ENCODE measurements at regions not wholly inside any gene's neighbourhood (a gene's known extent, or its start where the extent isn't known, plus 50 kb on each side); places are given as distances from the start of the nearest gene placed in this dataset.
"Not testable (repeated sequence)": the region's sequence is repeated elsewhere in the genome, so short reads cannot be mapped to it uniquely, and the experiment has no call there.

GRCh38 chr1:30518696-30519095 is 204.7 kb downstream of the MATN1 start:
- no peaks in the 10 kb centered on the region for H3K27me3 ChIP-seq
- DNase-seq = no peak
- H3K4me1 ChIP-seq = no peaks in the 10 kb centered on the region
- TF ChIP-seq, protein P1, sequence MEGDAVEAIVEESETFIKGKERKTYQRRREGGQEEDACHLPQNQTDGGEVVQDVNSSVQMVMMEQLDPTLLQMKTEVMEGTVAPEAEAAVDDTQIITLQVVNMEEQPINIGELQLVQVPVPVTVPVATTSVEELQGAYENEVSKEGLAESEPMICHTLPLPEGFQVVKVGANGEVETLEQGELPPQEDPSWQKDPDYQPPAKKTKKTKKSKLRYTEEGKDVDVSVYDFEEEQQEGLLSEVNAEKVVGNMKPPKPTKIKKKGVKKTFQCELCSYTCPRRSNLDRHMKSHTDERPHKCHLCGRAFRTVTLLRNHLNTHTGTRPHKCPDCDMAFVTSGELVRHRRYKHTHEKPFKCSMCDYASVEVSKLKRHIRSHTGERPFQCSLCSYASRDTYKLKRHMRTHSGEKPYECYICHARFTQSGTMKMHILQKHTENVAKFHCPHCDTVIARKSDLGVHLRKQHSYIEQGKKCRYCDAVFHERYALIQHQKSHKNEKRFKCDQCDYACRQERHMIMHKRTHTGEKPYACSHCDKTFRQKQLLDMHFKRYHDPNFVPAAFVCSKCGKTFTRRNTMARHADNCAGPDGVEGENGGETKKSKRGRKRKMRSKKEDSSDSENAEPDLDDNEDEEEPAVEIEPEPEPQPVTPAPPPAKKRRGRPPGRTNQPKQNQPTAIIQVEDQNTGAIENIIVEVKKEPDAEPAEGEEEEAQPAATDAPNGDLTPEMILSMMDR (IDR thresholded peaks at IDR 0.05; ENCODE audit: low read depth, low read length) = no peak
- no peaks in the 10 kb centered on the region for H3K36me3 ChIP-seq
- no peak overlapping the region for H3K4me3 ChIP-seq (ENCODE audit: low read depth, low read length)
- no peaks in the 10 kb centered on the region for H3K9me3 ChIP-seq

GRCh38 chr1:30518186-30518585 is 205.2 kb downstream of the MATN1 start:
- H3K4me3 ChIP-seq (ENCODE audit: low read depth, low read length) = no peak overlapping the region
- DNase-seq = no peak

GRCh38 chr1:30517666-30518065 is 205.7 kb downstream of the MATN1 start:
- not testable (repeated sequence) for H3K4me1 ChIP-seq; H3K27me3 ChIP-seq; H3K4me3 ChIP-seq (ENCODE audit: low read depth, low read length); DNase-seq; H3K36me3 ChIP-seq; H3K9me3 ChIP-seq

More at GRCh38 chr1:30518186-30518585, 205.2 kb downstream of the MATN1 start:
- TF ChIP-seq, protein P1 (IDR thresholded peaks at IDR 0.05; ENCODE audit: low read depth, low read length) = no peak
- Histone ChIP-seq H3K27me3 (no peaks in the 10 kb centered on the region), H3K9me3 (no peaks in the 10 kb centered on the region), H3K36me3 (no peaks in the 10 kb centered on the region), H3K4me1 (no peaks in the 10 kb centered on the region)

GRCh38 chr1:30517241-30517640 is 206.1 kb downstream of the MATN1 start:
- H3K36me3 ChIP-seq; H3K4me3 ChIP-seq (ENCODE audit: low read depth, low read length); DNase-seq; H3K27me3 ChIP-seq; H3K9me3 ChIP-seq; H3K4me1 ChIP-seq: not testable (repeated sequence)

GRCh38 chr1:30516485-30516858 is 206.9 kb downstream of the MATN1 start:
- Histone ChIP-seq H3K36me3 (no peaks in the 10 kb centered on the region), H3K4me1 (no peaks in the 10 kb centered on the region), H3K4me3 (ENCODE audit: low read depth, low read length) (no peak overlapping the region), H3K27me3 (no peaks in the 10 kb centered on the region), H3K9me3 (no peaks in the 10 kb centered on the region)
- no peak for DNase-seq
- TF ChIP-seq, protein P1 (IDR thresholded peaks at IDR 0.05; ENCODE audit: low read depth, low read length) = no peak

DNA sequence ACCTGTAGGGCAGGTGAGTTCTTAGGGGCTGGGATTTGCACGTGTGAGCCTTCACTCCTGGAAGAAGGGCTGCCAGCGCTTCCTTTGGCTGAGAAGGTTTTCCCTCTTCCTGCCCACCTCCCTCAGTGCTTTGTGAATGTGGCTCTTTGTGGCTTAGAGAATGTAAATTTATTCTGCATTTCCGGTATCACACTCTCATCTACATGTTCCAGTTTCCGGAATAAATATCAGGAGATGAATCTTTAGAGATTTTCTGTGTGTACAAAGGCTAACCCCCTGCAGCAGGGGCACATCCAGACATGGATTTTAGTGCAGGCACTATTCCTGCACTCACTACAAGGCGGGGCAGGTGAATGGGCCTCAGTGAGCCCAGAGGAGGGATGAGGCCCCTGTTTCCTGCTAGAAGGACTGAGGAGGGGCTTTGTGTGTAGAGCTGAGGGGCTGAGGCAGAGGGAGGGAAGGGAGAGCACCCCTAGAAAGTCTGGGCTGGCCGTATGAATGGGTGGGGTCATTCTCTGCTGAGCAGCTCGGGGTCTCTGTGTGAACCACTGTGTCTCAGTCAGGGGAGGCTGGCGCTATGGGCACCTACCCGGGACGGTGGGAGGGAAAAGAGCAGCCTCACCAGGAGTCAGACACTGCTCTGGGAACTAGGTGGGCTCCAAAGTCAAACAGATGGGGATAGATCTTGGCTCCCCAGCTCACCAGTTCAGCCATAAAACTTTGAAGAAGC is 207.5 kb downstream of the MATN1 start:
- TF ChIP-seq, protein P1 (IDR thresholded peaks at IDR 0.05; ENCODE audit: low read depth, low read length) = no peak
- no peaks in the 10 kb centered on the region for H3K27me3 ChIP-seq
- no peaks in the 10 kb centered on the region for H3K4me1 ChIP-seq
- H3K36me3 ChIP-seq = no peaks in the 10 kb centered on the region
- H3K4me3 ChIP-seq (ENCODE audit: low read depth, low read length) = no peak overlapping the region
- no peak for DNase-seq
- H3K9me3 ChIP-seq = no peaks in the 10 kb centered on the region

GRCh38 chr1:30514945-30515344 is 208.4 kb downstream of the MATN1 start:
- H3K4me1 ChIP-seq = no peaks in the 10 kb centered on the region
- TF ChIP-seq, protein P1 (IDR thresholded peaks at IDR 0.05; ENCODE audit: low read depth, low read length) = no peak
- no peak overlapping the region for H3K4me3 ChIP-seq (ENCODE audit: low read depth, low read length)
- H3K36me3 ChIP-seq = no peaks in the 10 kb centered on the region
- no peaks in the 10 kb centered on the region for H3K27me3 ChIP-seq
- no peaks in the 10 kb centered on the region for H3K9me3 ChIP-seq
- DNase-seq = no peak
